Peyer's patch (tissue), 4 donors: ENCODE measurements at regions not wholly inside any gene's neighbourhood (a gene's known extent, or its start where the extent isn't known, plus 50 kb on each side); places are given as distances from the start of the nearest gene placed in this dataset.

ENCODE experiments used
- CTCF ChIP-seq, 6 experiments: fragments of 450-650 bp in 4 of 6; fragments of 200-600 bp in 2 of 6; sonication (generic) in 1 of 6; IDR thresholded peaks; one replicate each; pipeline ENCODE4 v1.5.1; 2017 to 2019; ENCODE audit warnings: antibody characterized with exemption in 6 of 6, mild to moderate bottlenecking in 3 of 6, moderate library complexity in 1 of 6
- POLR2A ChIP-seq, 2 donors: fragments of 450-650 bp; IDR thresholded peaks; one replicate each; pipeline ENCODE4 v1.5.1; 2017; ENCODE audit warnings: antibody characterized with exemption in 2 of 2, mild to moderate bottlenecking in 2 of 2, moderate library complexity in 2 of 2

GRCh38 chr13:38452656-38453055, 103.0 kb downstream of the UFM1 start:
- TF ChIP-seq CTCF (IDR thresholded peaks at IDR 0.05), result no peak
- TF ChIP-seq POLR2A (IDR thresholded peaks at IDR 0.05), result no peak
